SU-DHL-6 (cell line): ENCODE measurements at regions not wholly inside any gene's neighbourhood (a gene's known extent, or its start where the extent isn't known, plus 50 kb on each side); places are given as distances from the start of the nearest gene placed in this dataset.

Experiments used
- CTCF ChIP-seq: fragments of 200-600 bp; sonication (generic); IDR thresholded peaks from one replicate; pipeline ENCODE4 v1.5.1; 2017; ENCODE audit warnings: antibody characterized with exemption, mild to moderate bottlenecking, low read length, moderate library complexity; ENCODE audit not compliant: insufficient read depth, poor library complexity, severe bottlenecking
- EZH2phosphoT487 ChIP-seq: fragments of 200-600 bp; sonication (generic), shearing (Covaris generic); conservative IDR thresholded peaks from 2 replicates; pipeline ENCODE4 v1.6.1; 2018; ENCODE audit warnings: mild to moderate bottlenecking, antibody characterized with exemption, low read length, moderate library complexity, mixed read lengths

GRCh38 chr14:88986146-88986841, 161.8 kb downstream of the TTC8 start:
- no peak for TF ChIP-seq CTCF
- TF ChIP-seq EZH2phosphoT487, result no peak
